K562 (cell line): ENCODE measurements at regions not wholly inside any gene's neighbourhood (a gene's known extent, or its start where the extent isn't known, plus 50 kb on each side); places are given as distances from the start of the nearest gene placed in this dataset.

ENCODE experiments used
- MTA2 ChIP-seq: fragments of 450-650 bp; IDR thresholded peaks from 2 replicates; pipeline ENCODE4 v1.6.1; 2016; ENCODE audit warnings: low read depth
- PBX2 ChIP-seq, 2 experiments: IDR thresholded peaks in 1 of 2; conservative IDR thresholded peaks in 1 of 2; 2 replicates each; pipeline ENCODE4 v1.6.1; 2016; ENCODE audit warnings: low read depth in 2 of 2, mild to moderate bottlenecking in 1 of 2, missing compliant biosample characterization in 1 of 2, missing genetic modification characterization in 1 of 2, moderate library complexity in 1 of 2
- SRF ChIP-seq, 2 experiments: fragments of 250-450, 450-650 bp in 1 of 2; sonication (Bioruptor Pico) in 1 of 2; sonication (generic) in 1 of 2; formaldehyde crosslinking; IDR thresholded peaks; 2 replicates each; pipeline versions ENCODE4 v1.5.0 to v1.5.1; 2020 to 2022; ENCODE audit warnings: mild to moderate bottlenecking in 1 of 2, missing genetic modification reagents in 1 of 2
- ZKSCAN8 ChIP-seq: fragments of 200-800 bp; sonication (Bioruptor generic); IDR thresholded peaks from 2 replicates; pipeline ENCODE4 v1.6.1; 2016; ENCODE audit warnings: missing genetic modification characterization, missing compliant biosample characterization
- ZNF407 ChIP-seq: fragments of 450-650 bp; IDR thresholded peaks from 2 replicates; pipeline ENCODE4 v1.6.1; 2016; ENCODE audit warnings: low read depth

GRCh38 chr10:124319926-124320391 is 98.8 kb downstream of the OAT start (continued):
- TF ChIP-seq SRF (CRISPR knock-in tag; IDR thresholded peaks at IDR 0.05) (no peak), MTA2 (no peak), PBX2 (CRISPR knock-in tag; IDR thresholded peaks at IDR 0.05; ENCODE audit: low read depth) (no peak), PBX2 (tag; conservative IDR thresholded peaks at IDR 0.05; ENCODE audit: low read depth) (no peak), ZNF407 (no peak), ZKSCAN8 (CRISPR knock-in tag) (no peak)
